ENCODE measurements at regions not wholly inside any gene's neighbourhood (a gene's known extent, or its start where the extent isn't known, plus 50 kb on each side); places are given as distances from the start of the nearest gene placed in this dataset.

DNA sequence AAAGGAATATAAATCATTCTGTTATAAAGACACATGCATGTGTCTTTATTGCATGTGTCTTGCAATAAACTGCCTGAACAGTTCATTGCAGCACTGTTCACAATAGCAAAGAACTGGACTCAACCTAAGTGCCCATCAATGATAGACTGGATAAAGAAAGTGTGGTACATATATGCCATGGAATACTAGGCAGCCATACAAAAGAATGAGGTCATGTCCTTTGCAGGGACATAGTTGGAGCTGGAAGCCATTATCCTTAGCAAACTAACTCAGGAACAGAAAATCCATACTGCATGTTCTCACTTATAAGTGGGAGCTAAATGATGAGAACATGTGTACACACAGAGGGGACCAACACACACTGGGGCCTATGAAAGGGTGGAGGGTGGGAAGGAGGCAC lies 63.7 kb upstream of the CHD1 start:
- no peak overlapping the region for H3K27ac ChIP-seq (ENCODE audit: low read length)
- no peak overlapping the region for H3K4me3 ChIP-seq (ENCODE audit: low read length)
- no peaks in the 10 kb centered on the region for H3K36me3 ChIP-seq (ENCODE audit: control insufficient read depth, insufficient read depth, low read length)
- intact Hi-C loops (cut with micrococcal nuclease), result no loop called here
- H3K4me1 Mint-ChIP-seq, result peaks cover 0 to 15% of the 10 kb centered on the region in 2 donors
- no peaks in the 10 kb centered on the region for H3K9me3 Mint-ChIP-seq
- no peaks in the 10 kb centered on the region for H3K9me3 ChIP-seq (ENCODE audit: control insufficient read depth, insufficient read depth, low read length)
- no peak overlapping the region for H3K27ac Mint-ChIP-seq
- no peaks in the 10 kb centered on the region for H3K27me3 ChIP-seq (ENCODE audit: control insufficient read depth, insufficient read depth, low read length)
- no peak overlapping the region for H3K4me3 Mint-ChIP-seq
- ATAC-seq, result no peak
- no peaks in the 10 kb centered on the region for H3K27me3 Mint-ChIP-seq (ENCODE audit: low read depth in 2 of 2)
- DNase-seq, result no peak
- TF ChIP-seq, protein P1, sequence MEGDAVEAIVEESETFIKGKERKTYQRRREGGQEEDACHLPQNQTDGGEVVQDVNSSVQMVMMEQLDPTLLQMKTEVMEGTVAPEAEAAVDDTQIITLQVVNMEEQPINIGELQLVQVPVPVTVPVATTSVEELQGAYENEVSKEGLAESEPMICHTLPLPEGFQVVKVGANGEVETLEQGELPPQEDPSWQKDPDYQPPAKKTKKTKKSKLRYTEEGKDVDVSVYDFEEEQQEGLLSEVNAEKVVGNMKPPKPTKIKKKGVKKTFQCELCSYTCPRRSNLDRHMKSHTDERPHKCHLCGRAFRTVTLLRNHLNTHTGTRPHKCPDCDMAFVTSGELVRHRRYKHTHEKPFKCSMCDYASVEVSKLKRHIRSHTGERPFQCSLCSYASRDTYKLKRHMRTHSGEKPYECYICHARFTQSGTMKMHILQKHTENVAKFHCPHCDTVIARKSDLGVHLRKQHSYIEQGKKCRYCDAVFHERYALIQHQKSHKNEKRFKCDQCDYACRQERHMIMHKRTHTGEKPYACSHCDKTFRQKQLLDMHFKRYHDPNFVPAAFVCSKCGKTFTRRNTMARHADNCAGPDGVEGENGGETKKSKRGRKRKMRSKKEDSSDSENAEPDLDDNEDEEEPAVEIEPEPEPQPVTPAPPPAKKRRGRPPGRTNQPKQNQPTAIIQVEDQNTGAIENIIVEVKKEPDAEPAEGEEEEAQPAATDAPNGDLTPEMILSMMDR (IDR thresholded peaks at IDR 0.05), result no peak
- H3K36me3 Mint-ChIP-seq, result no peaks in the 10 kb centered on the region
- H3K4me1 ChIP-seq (ENCODE audit: control insufficient read depth, insufficient read depth, low read length), result no peaks in the 10 kb centered on the region

DNA sequence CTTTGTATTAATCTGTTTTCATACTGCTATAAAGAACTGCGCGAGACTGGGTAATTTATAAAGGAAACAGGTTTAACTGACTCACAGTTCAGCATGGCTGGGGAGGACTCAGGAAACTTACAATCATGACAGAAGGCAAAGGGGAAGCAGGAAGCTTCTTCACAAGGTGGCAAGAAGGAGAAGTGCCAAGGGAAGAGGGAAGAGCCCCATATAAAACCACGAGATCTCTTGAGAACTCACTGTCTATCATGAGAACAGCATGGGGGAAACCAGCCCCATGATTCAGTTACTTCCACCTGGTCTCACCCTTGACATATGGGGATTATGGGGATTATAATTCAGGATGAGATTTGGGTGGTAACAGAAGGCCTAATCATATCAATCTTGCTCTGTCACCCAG lies 60.9 kb upstream of the CHD1 start:
- Histone ChIP-seq H3K36me3 (ENCODE audit: control insufficient read depth, insufficient read depth, low read length) (no peaks in the 10 kb centered on the region), H3K4me3 (ENCODE audit: low read length) (no peak overlapping the region), H3K9me3 (ENCODE audit: control insufficient read depth, insufficient read depth, low read length) (no peaks in the 10 kb centered on the region), H3K4me1 (ENCODE audit: control insufficient read depth, insufficient read depth, low read length) (no peaks in the 10 kb centered on the region), H3K27me3 (ENCODE audit: control insufficient read depth, insufficient read depth, low read length) (no peaks in the 10 kb centered on the region), H3K27ac (ENCODE audit: low read length) (no peak overlapping the region)
- peak overlapping the region in 1 of 2 donors; percentile 70 for H3K27ac Mint-ChIP-seq
- no peaks in the 10 kb centered on the region for H3K9me3 Mint-ChIP-seq
- H3K36me3 Mint-ChIP-seq, result no peaks in the 10 kb centered on the region
- H3K4me3 Mint-ChIP-seq, result no peak overlapping the region
- DNase-seq (no peak), ATAC-seq (no peak)
- H3K4me1 Mint-ChIP-seq, result peaks cover 0 to 15% of the 10 kb centered on the region in 2 donors
- intact Hi-C loops (cut with micrococcal nuclease), result no loop called here
- WGBS (ENCODE audit: insufficient coverage), result 35% methylated on average over 3 of the region's 3 CpGs
- peaks cover 0 to 2% of the 10 kb centered on the region in 2 donors for H3K27me3 Mint-ChIP-seq (ENCODE audit: low read depth in 2 of 2)
- TF ChIP-seq, protein P1 (IDR thresholded peaks at IDR 0.05), result no peak

DNA sequence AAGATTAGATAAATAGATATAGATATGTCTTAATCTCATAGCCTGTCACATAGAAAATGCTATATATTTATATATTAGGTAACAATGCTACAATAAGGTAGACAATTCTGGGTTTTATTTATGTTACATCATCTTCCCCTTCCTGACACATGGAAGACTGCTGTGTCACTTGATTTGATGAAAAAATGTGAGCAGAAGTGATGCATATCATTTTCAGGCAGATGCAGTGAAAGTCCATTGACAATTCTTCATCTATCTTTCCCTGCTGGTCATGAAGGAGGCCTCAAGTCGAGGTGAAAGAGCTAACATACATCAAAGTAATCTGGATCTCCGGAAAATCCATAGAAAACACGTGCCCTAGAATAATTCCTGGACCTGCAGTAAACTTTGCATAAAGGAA lies 57.8 kb upstream of the CHD1 start:
- 67% methylated on average over 3 of the region's 3 CpGs for WGBS (ENCODE audit: insufficient coverage)
- no peaks in the 10 kb centered on the region for H3K27me3 ChIP-seq (ENCODE audit: control insufficient read depth, insufficient read depth, low read length)
- H3K27me3 Mint-ChIP-seq (ENCODE audit: low read depth in 2 of 2), result peaks cover 5 to 20% of the 10 kb centered on the region in 2 donors
- no peak for DNase-seq
- no peaks in the 10 kb centered on the region for H3K9me3 Mint-ChIP-seq
- intact Hi-C loops (cut with micrococcal nuclease), result no loop called here
- TF ChIP-seq, protein P1 (IDR thresholded peaks at IDR 0.05), result no peak
- H3K4me1 ChIP-seq (ENCODE audit: control insufficient read depth, insufficient read depth, low read length), result no peaks in the 10 kb centered on the region
- H3K36me3 Mint-ChIP-seq, result no peaks in the 10 kb centered on the region
- no peak overlapping the region for H3K27ac ChIP-seq (ENCODE audit: low read length)
- no peak overlapping the region for H3K27ac Mint-ChIP-seq
- no peaks in the 10 kb centered on the region for H3K9me3 ChIP-seq (ENCODE audit: control insufficient read depth, insufficient read depth, low read length)
- no peak for ATAC-seq
- H3K4me3 ChIP-seq (ENCODE audit: low read length), result no peak overlapping the region
- peaks cover 0 to 15% of the 10 kb centered on the region in 2 donors for H3K4me1 Mint-ChIP-seq
- H3K36me3 ChIP-seq (ENCODE audit: control insufficient read depth, insufficient read depth, low read length), result no peaks in the 10 kb centered on the region
- H3K4me3 Mint-ChIP-seq, result no peak overlapping the region

DNA sequence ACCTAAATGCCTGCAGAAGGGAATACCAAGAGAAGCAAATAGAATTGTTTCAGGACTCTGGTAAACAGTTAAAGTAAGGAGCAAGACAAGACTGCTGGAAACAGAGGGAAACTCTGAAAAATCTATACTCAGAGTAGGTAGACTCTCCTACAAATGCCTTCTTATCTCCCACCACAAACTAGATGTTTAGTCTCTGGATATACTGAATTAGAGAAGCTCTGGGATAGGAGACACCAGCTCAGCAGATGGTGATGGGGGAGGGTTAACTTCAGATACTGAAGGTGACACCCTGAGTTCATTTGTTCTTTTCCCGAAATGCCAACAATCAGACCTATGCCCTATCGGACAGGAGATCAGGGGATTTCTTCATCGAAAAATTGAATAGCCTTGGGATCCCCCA lies 54.1 kb upstream of the CHD1 start:
- no peaks in the 10 kb centered on the region for H3K36me3 Mint-ChIP-seq
- no peak for ATAC-seq

More for the DNA sequence above, 54.1 kb upstream of the CHD1 start:
- no peak for DNase-seq
- H3K9me3 ChIP-seq (ENCODE audit: control insufficient read depth, insufficient read depth, low read length), result no peaks in the 10 kb centered on the region
- no peak overlapping the region for H3K4me3 ChIP-seq (ENCODE audit: low read length)
- intact Hi-C loops (cut with micrococcal nuclease), result no loop called here
- H3K36me3 ChIP-seq (ENCODE audit: control insufficient read depth, insufficient read depth, low read length), result no peaks in the 10 kb centered on the region
- Mint-ChIP-seq H3K9me3 (no peaks in the 10 kb centered on the region), H3K4me3 (no peak overlapping the region), H3K4me1 (no peaks in the 10 kb centered on the region), H3K27me3 (ENCODE audit: low read depth in 2 of 2) (peaks cover 5 to 20% of the 10 kb centered on the region in 2 donors), H3K27ac (no peak overlapping the region)
- H3K4me1 ChIP-seq (ENCODE audit: control insufficient read depth, insufficient read depth, low read length), result no peaks in the 10 kb centered on the region
- H3K27me3 ChIP-seq (ENCODE audit: control insufficient read depth, insufficient read depth, low read length), result no peaks in the 10 kb centered on the region
- TF ChIP-seq, protein P1 (IDR thresholded peaks at IDR 0.05), result no peak
- WGBS (ENCODE audit: insufficient coverage), result 85% methylated on average over 3 of the region's 3 CpGs
- no peak overlapping the region for H3K27ac ChIP-seq (ENCODE audit: low read length)
